NCI-H2227 (cell line): ENCODE measurements at regions not wholly inside any gene's neighbourhood (a gene's known extent, or its start where the extent isn't known, plus 50 kb on each side); places are given as distances from the start of the nearest gene placed in this dataset.
A peak's percentile ranks its signal among the peaks of the same experiment; 100 is the strongest.
"Not testable (repeated sequence)": the region's sequence is repeated elsewhere in the genome, so short reads cannot be mapped to it uniquely, and the experiment has no call there.

Experiments used
- DNase-seq: peaks from one replicate; lab custom pipeline; 2025; ENCODE audit not compliant: unreplicated experiment; lab: John Stamatoyannopoulos, UW

- no peak for DNase-seq
Observed at GRCh38 chr3:20310629-20311028, 124.6 kb upstream of the SGO1 start.

GRCh38 chr3:20307383-20307782 is 121.4 kb upstream of the SGO1 start:
- DNase-seq, result no peak

GRCh38 chr3:20305647-20306046 is 119.6 kb upstream of the SGO1 start:
- DNase-seq, result no peak

GRCh38 chr3:20302766-20303165 is 116.8 kb upstream of the SGO1 start:
- DNase-seq, result no peak

- DNase-seq, result no peak
Observed at GRCh38 chr3:20288050-20288449, 102.0 kb upstream of the SGO1 start.

- DNase-seq, result no peak
Observed at GRCh38 chr3:20280257-20280656, 94.3 kb upstream of the SGO1 start.

GRCh38 chr3:20265977-20266376 is 80.0 kb upstream of the SGO1 start:
- DNase-seq, result not testable (repeated sequence)

- no peak for DNase-seq
Observed at GRCh38 chr3:20264900-20265567, 79.0 kb upstream of the SGO1 start.

GRCh38 chr3:20258371-20258770 is 72.4 kb upstream of the SGO1 start:
- DNase-seq, result no peak

GRCh38 chr3:20256144-20256543 is 70.1 kb upstream of the SGO1 start:
- no peak for DNase-seq

GRCh38 chr3:20254268-20255117 is 68.5 kb upstream of the SGO1 start:
- DNase-seq, result peak; percentile 1

GRCh38 chr3:20250786-20251185 is 64.8 kb upstream of the SGO1 start:
- no peak for DNase-seq

- no peak for DNase-seq
Observed at GRCh38 chr3:20250314-20250713, 64.3 kb upstream of the SGO1 start.

GRCh38 chr3:20246662-20247061 is 60.7 kb upstream of the SGO1 start:
- DNase-seq, result no peak

GRCh38 chr3:20245781-20246180 is 59.8 kb upstream of the SGO1 start:
- no peak for DNase-seq

- no peak for DNase-seq
Observed at GRCh38 chr3:20240154-20240883, 54.3 kb upstream of the SGO1 start.

GRCh38 chr3:20238199-20238598 is 52.2 kb upstream of the SGO1 start:
- not testable (repeated sequence) for DNase-seq

GRCh38 chr3:20236603-20237002 is 50.6 kb upstream of the SGO1 start:
- no peak for DNase-seq
